CD4-positive, alpha-beta T cell treated with Interleukin-6 for 4 hours (primary cell): ENCODE measurements at regions not wholly inside any gene's neighbourhood (a gene's known extent, or its start where the extent isn't known, plus 50 kb on each side); places are given as distances from the start of the nearest gene placed in this dataset.
"Not testable (repeated sequence)": the region's sequence is repeated elsewhere in the genome, so short reads cannot be mapped to it uniquely, and the experiment has no call there.

Source experiments
- DNase-seq: peaks from one replicate; pipeline ENCODE4 v3.0.0-alpha.2; 2020; ENCODE audit warnings: mixed read lengths

DNA sequence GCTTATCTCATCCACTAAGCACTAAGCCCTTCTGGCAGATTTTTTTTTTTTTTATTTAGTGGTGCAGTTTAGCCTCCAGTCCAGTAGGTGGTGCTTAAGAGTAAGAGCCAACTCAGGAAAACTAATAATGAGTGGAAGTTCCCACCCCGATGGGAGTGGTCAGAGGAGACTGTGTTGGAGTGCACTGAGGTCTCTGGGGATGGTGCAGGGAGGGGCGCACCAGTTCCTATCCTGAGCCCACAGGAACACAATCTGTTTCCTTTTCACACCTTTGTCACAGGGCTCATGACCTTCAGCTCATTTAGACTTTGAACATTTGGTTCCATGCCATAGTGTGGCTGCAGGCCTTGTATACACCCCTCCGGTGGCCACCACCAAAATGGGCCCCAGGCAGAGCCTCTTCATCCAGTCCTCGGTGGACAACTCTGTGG is 367.4 kb downstream of the SPRY2 start:
- no peak for DNase-seq

DNA sequence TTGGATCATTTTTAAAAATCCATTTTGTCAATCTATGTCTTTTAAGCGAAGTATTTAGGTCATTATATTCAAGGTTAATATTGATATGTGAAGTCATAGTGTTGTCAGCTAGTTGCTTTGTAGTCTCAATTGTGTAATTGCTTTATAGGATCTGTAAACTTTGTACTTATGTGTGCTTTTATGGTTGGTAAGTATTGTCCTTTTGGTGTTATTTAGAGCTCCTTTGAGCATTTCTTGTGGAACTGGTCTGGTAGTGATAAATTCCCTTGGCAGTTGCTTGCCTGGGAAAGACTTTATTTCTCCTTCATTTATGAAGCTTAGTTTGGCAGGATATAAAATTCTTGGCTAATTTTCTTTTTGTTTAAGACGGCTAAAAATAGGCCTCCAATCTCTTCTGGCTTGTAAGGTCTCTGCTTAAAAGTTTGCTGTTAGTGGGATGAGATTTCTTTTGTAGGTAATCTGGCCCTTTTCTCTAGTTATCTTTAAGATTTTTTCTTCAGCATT is 368.8 kb downstream of the SPRY2 start:
- no peak for DNase-seq

DNA sequence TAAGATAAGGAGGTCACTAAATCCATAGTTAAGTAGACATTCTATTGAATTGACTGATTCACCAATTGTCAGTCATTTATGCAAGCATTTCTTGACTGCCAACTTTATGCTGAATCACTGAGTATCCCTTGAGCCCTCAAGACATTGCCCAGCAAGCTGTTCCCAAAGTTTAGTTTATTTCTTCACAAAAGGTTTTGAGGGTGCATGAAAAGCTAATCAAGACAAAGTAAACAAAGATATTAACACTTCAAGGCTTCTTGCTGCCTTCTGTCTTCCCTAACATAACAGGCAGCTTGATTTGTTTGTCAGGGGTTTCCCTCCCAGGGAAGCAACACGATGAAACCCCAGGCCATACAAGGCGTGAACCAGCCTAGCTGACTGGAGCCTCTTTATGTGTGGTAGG is 374.4 kb downstream of the SPRY2 start:
- DNase-seq = no peak

DNA sequence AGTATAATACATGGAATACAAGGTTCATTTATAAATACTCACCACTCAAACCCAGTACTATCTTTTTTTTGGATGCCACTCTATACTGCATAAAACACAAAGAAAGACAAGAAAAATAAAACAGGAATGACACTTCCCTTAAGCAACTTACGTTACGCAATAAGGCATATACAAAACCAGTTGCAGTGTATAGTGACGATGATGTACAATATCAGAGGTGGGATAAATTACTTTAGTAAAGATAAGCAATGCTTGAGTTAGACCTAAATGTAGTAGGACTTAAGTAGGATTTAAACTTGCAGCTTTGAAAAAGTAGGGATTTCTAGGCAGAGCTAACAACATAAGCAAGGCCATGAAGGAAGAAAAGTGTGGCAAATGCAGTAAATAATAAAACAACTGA is 374.9 kb downstream of the SPRY2 start:
- DNase-seq = no peak

DNA sequence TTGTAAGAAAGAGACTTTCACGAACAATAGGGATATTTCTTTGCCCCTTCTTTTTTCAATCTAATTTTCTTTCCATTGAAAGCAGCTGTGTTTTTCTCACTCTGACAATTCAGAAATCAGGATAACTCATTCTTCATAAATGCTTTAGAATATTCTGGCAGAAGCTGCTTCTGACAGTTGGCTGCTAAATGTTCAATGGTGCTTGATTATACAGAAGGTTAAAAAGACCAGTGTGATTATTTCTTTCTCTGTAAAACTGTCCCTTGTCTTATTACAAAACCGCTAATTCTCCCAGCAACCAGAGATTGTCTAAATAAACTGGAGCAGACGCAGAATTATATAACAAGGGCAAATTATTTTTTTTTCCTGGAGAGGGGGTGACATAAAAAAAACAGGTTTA is 394.4 kb downstream of the SPRY2 start:
- no peak for DNase-seq

DNA sequence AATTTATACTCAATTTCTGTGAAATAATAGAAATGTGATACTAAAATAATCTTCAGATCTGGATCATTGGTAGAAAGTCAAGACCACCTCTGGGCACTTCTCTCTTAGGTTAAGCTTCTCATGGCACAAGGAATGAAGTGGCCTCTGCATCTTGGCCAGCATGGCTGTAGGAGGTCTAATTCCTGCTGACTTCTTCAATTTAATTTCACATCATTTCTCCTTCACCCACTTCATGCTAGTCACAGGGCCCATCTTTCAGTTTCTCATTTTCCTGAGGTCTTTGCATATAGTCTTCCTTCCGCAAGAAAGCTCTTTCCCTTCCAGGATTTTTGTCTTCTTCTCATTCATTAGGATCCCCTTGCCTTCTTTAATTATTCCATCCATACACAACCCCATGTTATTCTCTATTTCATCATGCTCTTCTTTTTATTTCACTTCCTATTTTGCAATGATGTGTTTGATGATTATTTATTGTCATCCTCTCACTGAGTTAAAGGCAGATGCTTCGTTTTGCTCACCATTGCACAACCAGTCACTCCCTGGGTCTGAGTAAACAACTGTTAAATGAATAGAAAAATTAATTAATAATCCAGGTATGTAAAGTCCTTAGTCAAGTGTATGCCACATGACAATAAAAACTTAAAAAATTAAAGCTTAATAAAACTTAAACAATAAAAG is 397.4 kb downstream of the SPRY2 start:
- no peak for DNase-seq

DNA sequence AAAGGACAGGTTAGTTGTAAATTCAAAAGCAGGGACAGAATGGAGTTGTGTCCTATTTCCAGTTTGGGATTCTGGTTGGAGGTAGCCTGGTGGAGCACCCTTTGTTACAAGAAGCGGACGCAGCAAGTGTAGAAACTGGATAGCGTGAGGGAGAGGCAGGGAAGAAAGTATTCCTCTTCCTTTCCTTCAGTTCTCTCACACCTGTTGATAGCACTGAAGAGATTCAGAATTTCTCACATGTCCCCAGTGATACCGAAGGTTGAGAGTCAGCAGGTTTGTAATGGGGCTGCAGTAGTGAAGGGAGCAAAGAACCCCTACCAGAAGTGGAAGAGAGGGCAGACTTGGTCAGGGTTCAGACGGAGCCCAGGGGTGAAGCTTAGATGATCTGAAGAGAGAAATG is 399.2 kb downstream of the SPRY2 start:
- no peak for DNase-seq

DNA sequence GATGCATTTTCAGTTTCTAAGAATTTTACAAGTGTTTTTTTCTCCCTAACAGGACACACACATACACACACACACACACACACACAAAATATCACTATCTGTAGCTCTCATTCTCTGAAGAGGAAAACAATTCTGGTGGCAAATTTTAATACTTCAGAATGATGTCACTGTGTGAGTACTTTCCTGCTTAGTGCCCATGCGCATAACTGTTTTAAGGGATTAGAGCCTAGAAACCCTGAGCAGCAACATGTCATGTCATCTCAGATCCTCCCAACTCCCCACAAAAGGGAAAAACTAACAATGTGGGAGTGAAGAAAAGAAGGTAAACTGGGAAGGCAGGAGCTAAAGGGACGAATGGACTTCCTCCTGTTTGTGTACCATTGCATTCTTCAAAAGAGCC is 401.2 kb downstream of the SPRY2 start:
- DNase-seq = no peak

DNA sequence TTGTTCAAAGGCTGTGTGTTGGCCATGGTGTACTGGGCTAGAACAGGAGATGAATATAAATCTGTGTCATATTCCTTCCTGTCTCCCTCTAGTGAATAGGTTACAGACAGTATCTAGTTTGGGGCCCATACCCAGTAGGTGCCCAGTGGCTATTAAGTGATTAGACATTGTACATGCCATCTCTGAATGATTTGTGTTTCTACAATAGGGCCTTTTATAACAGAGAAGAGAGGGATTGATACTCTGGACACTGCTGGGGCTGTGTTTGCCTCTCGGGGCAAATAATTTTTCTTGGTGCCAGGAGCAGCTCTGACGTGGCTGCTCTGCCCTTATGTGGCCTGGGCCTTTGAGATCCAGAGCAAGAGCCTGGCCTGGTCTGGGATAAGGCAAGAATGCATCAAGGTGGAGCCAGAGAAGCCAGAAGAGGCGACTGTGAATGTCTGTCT is 403.1 kb downstream of the SPRY2 start:
- no peak for DNase-seq

DNA sequence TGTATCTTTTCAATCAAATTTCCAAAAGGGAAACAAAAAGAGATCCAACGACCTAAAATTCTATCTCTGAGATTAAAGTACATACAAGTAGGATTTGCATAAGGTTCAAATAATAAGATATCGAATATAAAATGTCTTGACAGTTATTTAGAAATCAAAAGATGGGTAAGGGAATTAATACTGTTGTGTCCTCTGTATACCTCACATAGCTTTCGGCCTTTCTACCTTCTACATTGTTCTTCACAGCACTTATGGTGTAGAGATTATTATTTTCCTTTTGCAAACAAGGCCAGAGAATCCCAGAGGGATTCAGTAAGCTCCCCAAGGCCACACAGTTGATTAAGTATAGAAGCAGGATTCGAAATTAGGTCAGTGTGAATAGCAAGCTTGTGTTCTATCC is 403.6 kb downstream of the SPRY2 start:
- no peak for DNase-seq

DNA sequence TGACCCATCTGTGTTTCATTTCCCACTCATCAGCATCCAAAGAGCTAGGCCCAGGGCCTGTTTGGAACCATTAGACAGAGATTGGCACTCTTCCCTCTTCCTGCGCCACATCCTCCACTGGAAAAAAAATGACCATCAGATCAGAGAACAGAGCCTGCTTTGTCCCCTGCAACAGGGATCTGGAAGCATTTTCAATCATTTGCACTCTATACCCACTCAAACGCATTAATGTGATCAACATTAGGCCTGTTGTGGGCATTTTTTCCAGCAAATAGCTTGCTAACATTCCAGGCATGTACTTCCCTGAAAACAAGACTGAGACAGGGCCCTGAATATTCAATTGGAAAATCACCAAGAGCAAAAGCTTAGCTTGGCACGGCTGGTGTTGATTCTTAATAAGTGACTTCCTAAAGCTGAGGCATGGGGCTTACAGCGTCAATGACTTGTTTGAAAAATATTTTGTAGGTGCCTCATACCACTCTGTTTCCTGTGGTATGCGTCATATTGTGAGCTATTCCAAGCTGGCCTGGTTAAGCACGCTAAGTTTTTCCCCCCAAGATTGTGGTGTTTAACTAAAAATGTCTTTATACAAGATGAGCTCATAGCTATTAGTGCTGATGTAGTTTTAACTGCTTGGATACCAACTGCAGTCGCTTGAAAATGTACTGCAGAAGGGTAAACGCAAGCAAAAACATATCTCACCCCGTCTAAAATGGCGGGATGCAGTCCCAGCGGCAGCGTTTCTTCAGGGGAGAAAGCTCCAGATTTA is 404.4 kb downstream of the SPRY2 start:
- DNase-seq = no peak

DNA sequence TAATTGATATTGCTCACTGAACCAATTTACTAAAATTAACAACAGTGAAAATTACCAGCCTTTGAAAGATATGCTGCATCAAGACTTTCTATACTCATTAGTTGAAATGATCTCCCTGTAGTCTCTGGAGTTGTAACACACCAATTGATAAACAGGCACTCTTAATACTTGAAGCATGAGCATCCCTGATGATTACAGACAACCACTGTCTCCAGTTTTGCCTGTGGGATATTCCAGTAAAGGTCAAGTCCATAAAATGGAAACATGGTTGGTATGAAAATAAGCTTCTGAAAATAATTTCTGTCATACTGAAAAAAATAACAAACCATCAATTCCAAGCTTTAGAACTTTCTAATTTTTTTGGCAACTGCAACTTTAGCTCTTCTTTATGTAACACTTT is 405.8 kb downstream of the SPRY2 start:
- no peak for DNase-seq

DNA sequence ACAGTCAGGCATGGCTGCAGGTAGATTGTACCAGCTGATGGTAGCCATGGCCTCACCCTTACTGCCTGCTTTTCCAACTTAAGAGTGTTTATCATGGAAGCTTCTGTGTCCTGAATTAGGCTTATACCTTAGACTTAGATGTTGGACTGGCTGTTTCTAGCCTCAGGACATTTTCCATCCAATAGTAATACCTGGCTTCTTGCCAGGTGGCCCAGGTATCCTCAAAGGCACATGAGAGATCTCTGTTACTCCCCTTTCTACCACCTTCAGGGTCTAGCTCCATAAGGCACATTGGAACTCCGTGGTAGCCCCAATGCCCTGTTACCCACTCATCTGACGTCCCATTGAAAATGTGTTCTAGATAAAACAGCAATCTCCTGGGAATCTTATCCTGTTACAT is 407.5 kb downstream of the SPRY2 start:
- DNase-seq = no peak

DNA sequence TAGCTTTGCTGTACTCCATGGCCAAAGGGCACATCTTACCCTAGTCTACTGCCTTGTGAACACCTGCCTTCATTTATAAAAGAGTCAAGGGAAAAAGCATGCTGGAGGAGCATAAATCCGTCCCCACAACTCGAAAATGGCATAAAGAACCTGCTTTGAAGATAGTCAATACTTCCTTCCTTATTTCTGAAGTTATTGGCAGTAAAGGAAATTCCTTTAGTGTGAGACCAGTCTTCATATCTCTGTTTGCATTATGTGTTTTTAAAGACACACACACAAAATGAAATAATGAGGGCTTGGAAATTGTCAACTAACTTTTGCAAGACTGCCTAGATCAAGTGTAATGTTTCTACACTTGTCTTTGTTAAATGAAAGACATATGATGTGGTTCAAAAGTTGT is 408.4 kb downstream of the SPRY2 start:
- no peak for DNase-seq

DNA sequence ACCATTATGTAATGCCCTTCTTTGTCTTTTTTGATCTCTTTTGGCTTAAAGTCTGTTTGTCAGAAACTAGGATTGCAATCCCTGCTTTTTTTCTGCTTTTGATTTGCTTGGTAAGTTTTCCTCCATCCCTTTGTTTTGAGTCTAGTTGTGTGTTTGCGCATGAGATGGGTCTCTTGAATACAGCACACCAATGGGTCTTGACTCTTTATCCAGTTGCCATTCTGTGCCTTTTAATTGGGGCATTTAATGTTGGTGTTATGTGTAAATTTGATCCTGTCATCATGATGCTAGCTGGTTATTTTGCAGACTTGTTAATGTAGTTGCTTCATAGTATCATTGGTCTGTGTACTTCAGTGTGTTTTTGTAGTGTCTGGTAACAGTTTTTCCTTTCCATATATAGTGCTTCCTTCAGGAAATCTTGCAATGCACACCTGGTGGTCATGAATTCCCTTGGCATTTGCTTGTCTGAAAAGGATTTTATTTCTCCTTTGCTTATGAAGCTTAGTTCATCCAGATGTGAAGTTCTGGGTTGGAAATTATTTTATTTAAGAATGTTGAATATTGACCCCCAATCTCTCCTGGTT is 416.9 kb downstream of the SPRY2 start:
- DNase-seq = not testable (repeated sequence)

DNA sequence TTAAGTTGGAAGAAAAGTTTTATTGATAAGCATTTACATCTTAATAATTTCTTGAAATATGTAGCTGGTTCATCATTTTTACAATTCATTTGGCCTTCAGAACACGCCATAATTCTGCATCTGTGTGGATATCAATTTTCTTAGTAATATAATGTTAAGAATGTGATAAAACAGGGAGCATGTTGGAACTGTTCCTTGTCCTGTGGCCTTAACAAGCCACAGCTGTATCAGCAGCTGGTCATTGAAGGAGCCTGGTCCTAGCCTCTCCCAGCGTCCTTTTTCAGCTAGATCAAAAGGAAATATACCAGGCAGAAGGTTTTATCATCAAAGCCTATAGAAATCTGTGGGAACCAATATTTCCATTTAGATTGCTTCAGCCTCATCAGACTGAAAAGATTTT is 421.8 kb downstream of the SPRY2 start:
- no peak for DNase-seq

DNA sequence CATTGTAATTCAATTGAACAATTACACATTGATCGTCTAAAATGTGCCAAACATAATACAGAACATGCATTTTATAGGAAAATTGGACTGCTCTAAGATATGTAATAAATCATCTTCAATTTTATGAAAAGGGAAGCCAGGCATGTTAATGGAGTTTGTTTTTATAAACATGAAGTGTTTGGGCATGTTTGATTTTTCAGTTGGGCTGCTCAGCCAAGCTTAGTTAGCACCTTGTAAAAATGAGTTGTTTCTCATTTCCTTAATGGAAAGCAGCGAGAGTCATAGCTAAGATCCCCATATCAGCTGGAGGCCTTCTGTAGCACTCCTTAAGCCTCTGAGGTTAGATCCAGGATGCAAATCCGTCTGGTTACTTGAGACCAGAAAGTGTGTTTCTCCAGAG is 422.3 kb downstream of the SPRY2 start:
- DNase-seq = no peak

DNA sequence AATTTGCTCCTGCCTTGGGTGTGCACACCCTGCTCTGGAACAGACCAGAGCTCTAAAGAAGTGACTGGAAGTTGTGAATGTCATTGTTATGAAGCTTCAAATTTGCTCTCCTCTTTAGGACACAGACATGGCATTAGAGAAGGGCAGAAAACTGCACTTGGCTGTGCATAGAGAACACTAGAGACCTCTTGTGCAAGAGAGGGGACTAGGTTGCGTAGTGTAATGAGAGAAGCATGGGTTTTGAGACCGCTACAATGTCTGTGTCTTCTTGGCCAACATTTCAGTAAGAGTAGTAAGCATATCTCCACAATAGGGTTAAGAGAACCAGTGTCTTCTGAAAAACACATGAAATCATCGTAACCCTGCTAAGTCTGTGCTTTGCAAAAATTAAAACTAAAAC is 423.3 kb downstream of the SPRY2 start:
- no peak for DNase-seq

DNA sequence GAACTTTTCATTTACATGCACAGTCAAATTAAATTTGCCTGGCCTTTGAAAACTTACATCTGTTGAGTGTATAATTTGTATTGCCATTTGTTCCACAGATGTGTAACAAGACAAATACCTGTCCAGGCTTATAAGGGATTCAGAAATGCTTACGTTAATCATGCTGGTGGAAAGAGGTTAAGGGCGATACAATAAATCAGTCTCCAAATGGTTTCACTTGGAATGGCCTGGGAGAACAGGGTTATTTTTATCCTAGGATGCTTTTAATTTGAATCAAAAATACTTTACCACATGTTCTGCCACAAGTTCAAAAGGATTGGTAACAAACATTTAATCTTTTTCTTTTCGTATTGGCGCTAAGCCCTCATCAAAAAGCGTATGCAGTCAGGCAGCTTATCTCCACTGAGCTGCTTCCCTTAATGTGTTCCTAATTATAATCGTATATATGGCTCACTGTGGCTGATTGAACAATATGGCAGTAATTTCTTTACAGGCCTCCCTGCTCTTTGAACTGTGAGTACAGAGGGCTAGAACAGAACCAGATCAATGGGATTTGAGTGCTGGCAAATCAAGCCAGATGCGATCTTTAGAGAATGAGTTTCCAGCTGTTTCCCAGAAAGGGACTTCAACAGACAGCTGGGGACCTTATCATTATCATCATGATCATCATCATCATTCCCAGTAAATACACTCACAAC is 425.7 kb downstream of the SPRY2 start:
- no peak for DNase-seq

DNA sequence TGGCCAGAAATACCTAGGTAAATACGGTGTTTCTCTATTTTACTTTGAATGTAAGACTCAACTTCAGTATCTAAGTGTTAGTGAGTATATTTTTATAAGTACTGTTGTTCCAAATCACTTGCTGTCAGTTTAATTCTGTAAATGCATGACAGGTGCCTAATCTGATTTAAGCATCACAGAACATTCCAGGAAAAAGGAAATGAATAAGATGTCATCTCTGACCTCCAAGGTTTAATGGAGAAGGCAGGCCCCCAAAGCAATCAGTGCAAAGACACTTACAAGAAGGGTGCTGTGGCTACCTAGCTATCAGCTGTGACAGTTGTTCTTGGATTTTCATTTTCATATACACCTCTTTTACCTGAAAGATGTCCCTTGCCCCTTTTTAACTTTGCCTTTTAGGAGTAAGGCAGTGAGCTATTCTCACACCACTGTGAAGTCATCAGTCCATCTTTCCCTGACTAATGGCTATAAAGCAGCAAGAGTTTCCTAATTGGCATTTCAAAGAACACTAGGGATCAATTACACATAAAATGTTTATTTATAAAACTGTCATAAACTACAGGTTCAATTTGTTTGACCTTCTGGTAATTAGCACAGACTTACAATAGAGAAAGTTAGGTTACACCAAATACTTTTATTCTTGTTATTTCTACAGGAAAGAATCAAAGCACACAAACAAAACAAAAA is 427.6 kb downstream of the SPRY2 start:
- no peak for DNase-seq

DNA sequence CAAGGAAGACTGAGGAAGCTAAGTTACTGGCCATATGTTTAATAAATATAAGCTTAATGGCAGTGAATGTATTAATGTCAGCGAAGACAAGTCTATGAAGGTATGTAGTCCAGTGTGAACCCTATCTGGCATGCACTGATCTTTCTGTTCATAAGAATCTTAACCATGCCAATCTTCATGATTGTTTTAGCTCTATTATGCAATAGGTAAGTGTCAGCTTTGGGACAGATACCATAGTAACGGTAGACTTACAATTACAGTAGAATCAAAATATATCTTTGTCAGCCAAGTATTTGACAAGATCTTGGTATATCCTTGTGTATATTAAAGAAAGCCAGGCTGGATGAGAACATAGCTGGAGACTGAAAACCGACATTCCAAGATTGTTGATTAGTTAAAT is 428.5 kb downstream of the SPRY2 start:
- no peak for DNase-seq

DNA sequence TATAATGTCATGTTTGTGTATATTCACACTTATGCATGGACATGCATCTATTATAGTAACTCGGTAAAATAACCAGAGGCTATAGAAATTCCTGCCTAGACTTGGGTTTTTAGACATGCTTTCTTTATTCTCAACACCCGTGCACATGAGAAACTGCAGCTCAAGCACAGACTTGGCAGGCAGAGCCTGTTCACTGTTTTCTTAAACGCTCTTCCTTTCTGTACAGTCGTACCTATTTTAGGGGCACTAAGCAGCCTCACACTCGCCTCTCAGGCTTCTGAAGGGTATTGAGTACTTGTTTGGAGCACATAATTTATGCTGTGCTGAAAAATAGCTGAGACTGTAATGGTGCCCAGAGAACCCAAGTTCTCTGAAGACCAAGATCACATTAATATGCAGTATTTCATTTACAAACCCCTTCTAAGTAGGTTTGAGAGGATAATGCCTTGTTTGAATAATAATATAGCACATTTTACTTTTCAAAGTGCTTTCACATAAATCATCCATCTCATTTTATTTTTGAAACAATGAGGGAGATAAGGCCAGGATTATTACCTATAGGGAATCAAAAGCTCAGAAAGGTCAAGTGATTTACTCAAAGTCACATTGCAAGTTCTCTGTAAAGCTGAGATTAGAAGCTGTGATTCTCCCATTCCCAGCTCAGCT is 429.9 kb downstream of the SPRY2 start:
- DNase-seq = no peak
